HL-60 (cell line): ENCODE measurements at regions not wholly inside any gene's neighbourhood (a gene's known extent, or its start where the extent isn't known, plus 50 kb on each side); places are given as distances from the start of the nearest gene placed in this dataset.

Experiments
- CTCF ChIP-seq: IDR thresholded peaks from one replicate; pipeline ENCODE4 v1.5.1; 2011; ENCODE audit warnings: low read length, control low read depth, inconsistent platforms; ENCODE audit not compliant: insufficient read depth
- GABPA ChIP-seq: IDR thresholded peaks from 2 replicates; pipeline ENCODE4 v1.6.1; 2012; ENCODE audit warnings: low read depth
- POLR2AphosphoS5 ChIP-seq: IDR thresholded peaks from 2 replicates; pipeline ENCODE4 v1.6.1; 2012; ENCODE audit warnings: low read depth
- REST ChIP-seq: IDR thresholded peaks from 2 replicates; pipeline ENCODE4 v1.6.1; 2012; ENCODE audit warnings: low read depth; ENCODE audit not compliant: insufficient replicate concordance

- TF ChIP-seq CTCF (no peak), GABPA (no peak), REST (no peak), POLR2AphosphoS5 (no peak)
Measured at GRCh38 chr3:87977765-87978164, 81.0 kb downstream of the CGGBP1 start.
